ENCODE measurements at regions not wholly inside any gene's neighbourhood (a gene's known extent, or its start where the extent isn't known, plus 50 kb on each side); places are given as distances from the start of the nearest gene placed in this dataset.

DNA sequence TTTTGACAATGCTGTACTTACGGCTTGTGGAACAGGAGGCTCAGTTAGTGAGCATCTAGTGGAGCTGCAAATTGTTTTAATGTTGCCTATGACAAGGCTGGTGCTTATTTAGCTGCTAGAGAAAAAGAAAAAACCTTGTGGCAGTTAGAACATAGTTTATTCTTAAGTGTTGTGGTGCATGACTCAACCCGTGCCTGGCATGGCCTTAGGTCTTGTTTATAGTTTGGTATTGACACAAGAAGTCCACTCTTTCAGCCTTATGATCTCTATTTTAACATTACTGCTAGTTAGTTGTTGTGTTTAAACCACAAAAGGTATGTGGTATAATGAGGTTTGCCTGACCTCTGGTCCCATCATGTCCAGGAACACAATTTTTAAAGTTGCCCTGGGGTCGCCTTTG is 744.6 kb downstream of the FAM181B start:
- Histone ChIP-seq H3K36me3 (ENCODE audit: control insufficient read depth, insufficient read depth, low read length) (no peaks in the 10 kb centered on the region), H3K4me3 (ENCODE audit: low read depth, low read length) (no peak overlapping the region), H3K27me3 (ENCODE audit: control insufficient read depth, insufficient read depth, low read length) (no peaks in the 10 kb centered on the region)
- peak; percentile 23 for DNase-seq (ENCODE audit: low read depth)
- TF ChIP-seq, protein P1, sequence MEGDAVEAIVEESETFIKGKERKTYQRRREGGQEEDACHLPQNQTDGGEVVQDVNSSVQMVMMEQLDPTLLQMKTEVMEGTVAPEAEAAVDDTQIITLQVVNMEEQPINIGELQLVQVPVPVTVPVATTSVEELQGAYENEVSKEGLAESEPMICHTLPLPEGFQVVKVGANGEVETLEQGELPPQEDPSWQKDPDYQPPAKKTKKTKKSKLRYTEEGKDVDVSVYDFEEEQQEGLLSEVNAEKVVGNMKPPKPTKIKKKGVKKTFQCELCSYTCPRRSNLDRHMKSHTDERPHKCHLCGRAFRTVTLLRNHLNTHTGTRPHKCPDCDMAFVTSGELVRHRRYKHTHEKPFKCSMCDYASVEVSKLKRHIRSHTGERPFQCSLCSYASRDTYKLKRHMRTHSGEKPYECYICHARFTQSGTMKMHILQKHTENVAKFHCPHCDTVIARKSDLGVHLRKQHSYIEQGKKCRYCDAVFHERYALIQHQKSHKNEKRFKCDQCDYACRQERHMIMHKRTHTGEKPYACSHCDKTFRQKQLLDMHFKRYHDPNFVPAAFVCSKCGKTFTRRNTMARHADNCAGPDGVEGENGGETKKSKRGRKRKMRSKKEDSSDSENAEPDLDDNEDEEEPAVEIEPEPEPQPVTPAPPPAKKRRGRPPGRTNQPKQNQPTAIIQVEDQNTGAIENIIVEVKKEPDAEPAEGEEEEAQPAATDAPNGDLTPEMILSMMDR (IDR thresholded peaks at IDR 0.05; ENCODE audit: insufficient read depth, low read length, poor library complexity, severe bottlenecking): no peak

DNA sequence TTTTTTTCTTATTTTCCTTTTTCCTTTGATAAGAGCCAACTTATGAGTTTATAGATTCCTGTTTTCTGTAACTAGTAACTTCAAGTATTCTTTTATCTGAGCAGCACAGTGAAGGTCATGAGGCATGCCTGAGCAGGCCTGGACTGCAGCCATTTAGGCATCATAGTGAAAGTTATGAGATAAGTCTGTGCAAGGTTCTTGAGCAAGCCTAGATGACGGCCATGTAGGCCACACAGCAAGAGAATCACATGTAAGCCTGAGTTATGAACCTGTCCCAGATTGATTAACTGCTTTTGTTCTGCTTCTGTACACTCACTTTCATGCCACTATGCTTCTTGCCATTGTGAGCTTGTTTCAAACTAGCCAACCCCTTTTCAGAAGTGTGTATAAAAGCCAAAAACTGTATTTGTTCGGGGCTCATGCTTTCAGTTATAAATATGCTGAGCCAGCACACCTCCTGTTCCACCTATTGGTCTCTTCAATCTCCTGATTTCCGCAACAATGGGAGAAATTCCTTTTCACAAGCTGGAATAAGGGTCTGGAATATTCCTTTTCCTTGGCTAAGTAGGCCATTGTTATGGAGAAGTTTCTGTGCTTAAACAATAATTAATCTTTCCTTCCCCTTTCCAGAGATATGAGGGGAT is 745.7 kb downstream of the FAM181B start:
- H3K36me3 ChIP-seq (ENCODE audit: control insufficient read depth, insufficient read depth, low read length): no peaks in the 10 kb centered on the region
- TF ChIP-seq, protein P1 (IDR thresholded peaks at IDR 0.05; ENCODE audit: insufficient read depth, low read length, poor library complexity, severe bottlenecking): no peak
- no peaks in the 10 kb centered on the region for H3K27me3 ChIP-seq (ENCODE audit: control insufficient read depth, insufficient read depth, low read length)
- no peak overlapping the region for H3K4me3 ChIP-seq (ENCODE audit: low read depth, low read length)
- peak; percentile 32 for DNase-seq (ENCODE audit: low read depth)

DNA sequence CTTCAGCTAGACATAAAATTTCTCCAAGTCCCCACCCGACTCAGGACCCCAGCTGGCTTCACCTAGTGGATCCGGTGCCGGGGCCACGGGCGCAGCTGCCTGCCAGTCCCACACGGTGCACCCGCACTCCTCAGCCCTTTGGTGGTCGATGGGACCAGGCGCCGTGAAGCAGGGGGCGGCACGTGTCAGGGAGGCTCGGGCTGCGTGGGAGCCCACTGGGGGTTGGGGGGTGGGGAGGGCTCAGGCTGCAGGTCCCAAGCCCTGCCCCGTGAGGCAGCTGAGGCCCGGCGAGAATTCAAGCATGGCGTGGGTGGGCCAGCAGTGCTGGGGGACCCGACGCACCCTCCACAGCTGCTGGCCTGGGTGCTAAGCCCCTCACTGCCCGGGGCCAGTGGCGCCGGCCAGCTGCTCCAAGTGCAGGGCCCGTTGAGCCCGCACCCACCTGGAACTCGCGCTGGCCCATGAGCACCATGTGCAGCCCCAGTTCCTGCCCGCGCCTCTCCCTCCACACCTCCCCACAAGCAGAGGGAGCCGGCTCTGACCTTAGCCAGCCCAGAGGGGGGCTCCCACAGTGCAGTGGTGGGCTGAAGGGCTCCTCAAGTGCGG is 747.0 kb downstream of the FAM181B start:
- no peaks in the 10 kb centered on the region for H3K36me3 ChIP-seq (ENCODE audit: control insufficient read depth, insufficient read depth, low read length)
- TF ChIP-seq, protein P1 (IDR thresholded peaks at IDR 0.05; ENCODE audit: insufficient read depth, low read length, poor library complexity, severe bottlenecking): no peak
- no peak overlapping the region for H3K4me3 ChIP-seq (ENCODE audit: low read depth, low read length)
- H3K27me3 ChIP-seq (ENCODE audit: control insufficient read depth, insufficient read depth, low read length): no peaks in the 10 kb centered on the region
- no peak for DNase-seq (ENCODE audit: low read depth)

DNA sequence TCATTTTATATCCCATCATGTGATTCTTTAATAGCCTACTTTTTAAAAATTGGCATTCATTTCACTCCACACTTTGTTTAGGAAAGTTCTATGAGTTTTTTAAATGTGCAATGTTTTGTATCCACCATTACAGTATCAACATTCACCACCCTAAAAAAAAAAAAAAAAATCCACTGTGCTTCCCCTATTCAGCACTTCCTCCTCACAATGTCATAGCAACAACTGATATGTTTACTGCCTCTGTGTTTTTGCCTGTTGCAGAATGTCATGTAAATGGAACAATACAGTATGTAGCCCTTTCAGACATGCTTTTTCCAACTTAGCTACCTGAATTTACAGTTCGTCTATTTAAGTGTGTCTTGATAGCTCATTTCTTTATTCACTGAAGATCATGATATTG is 754.2 kb downstream of the FAM181B start:
- H3K36me3 ChIP-seq (ENCODE audit: control insufficient read depth, insufficient read depth, low read length): no peaks in the 10 kb centered on the region
- DNase-seq (ENCODE audit: low read depth): no peak
- TF ChIP-seq, protein P1 (IDR thresholded peaks at IDR 0.05; ENCODE audit: insufficient read depth, low read length, poor library complexity, severe bottlenecking): no peak
- no peaks in the 10 kb centered on the region for H3K27me3 ChIP-seq (ENCODE audit: control insufficient read depth, insufficient read depth, low read length)
- no peak overlapping the region for H3K4me3 ChIP-seq (ENCODE audit: low read depth, low read length)

DNA sequence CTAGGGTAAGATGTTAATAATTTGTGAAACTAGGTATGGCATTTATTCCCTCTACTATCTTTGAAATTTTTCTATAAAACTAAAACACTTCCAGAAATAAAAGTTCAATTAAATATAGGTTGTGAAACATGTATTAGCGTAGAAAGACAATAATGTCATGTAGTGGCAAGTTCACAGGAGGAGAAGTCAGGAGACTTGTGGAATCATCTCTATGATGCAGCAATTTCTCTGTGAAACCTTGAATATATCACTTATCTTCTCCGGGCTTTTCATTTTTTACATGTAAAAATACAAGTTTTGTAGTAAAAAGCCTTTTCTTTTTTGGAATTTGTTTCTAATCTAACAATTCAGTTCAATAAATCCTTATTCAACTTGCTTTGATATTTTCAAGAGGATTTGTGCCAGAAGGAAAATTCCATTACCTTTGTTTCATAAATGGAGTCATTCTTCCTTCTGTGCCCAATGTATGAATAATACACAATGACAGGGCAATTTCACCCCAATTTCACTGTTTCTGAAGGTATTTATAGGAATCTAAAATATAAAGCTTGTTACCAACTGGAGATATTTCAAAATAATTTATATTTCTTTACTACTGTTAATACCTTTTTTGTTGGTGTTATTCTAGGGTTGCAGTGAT is 758.3 kb downstream of the FAM181B start:
- no peak for DNase-seq (ENCODE audit: low read depth)
- Histone ChIP-seq H3K36me3 (ENCODE audit: control insufficient read depth, insufficient read depth, low read length) (no peaks in the 10 kb centered on the region), H3K4me3 (ENCODE audit: low read depth, low read length) (no peak overlapping the region), H3K27me3 (ENCODE audit: control insufficient read depth, insufficient read depth, low read length) (no peaks in the 10 kb centered on the region)
- TF ChIP-seq, protein P1 (IDR thresholded peaks at IDR 0.05; ENCODE audit: insufficient read depth, low read length, poor library complexity, severe bottlenecking): no peak
